Head of caudate nucleus (tissue), 42 donors: ENCODE measurements at regions not wholly inside any gene's neighbourhood (a gene's known extent, or its start where the extent isn't known, plus 50 kb on each side); places are given as distances from the start of the nearest gene placed in this dataset.
A peak's percentile ranks its signal among the peaks of the same experiment; 100 is the strongest.

Source experiments
- DNase-seq, 42 donors: peaks; one replicate each; pipeline versions ENCODE4 v3.0.0 to v3.0.0-alpha.2; 2020 to 2021; ENCODE audit warnings: mixed read lengths in 7 of 42
- intact Hi-C: fragments of 100-400 bp; cut with DNase I; formaldehyde crosslinking; loops from one replicate; pipeline ENCODE4 v1.15.0; 2022

DNA sequence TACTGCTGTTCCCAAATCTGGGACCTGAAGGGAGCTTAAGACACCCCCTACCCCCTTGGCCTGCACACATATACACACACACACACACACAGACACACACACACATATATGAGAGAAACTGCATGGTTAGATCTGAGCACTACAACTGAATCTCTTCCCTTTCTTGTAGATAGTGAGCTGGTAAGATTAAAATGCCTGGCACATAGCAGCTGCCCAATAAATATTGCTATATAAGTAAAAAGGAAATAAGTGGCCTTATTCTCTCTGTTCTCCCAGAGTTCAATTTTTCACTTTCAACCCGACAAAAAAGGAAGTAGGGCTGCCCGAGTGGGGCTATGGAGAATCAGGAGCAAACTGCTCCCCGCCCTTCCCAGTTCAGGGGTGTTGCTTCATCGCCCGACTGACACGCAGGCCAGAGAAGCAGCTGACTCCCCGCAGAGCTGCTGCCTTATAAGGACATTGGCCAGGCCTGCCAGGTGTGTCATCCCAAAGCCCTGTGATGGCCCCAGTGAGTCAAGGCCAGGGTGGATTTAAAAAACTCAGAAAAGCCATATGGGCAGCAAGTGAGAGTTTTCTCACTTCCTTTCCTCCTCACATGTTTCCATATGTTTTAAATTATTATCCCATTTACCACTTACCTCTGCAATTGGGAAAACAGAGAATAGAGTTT is 106.5 kb upstream of the SLC44A3 start:
- peak in 40 of 42 donors; percentile 17 to 84 (median 49) for DNase-seq
- intact Hi-C loops, result no loop called here

DNA sequence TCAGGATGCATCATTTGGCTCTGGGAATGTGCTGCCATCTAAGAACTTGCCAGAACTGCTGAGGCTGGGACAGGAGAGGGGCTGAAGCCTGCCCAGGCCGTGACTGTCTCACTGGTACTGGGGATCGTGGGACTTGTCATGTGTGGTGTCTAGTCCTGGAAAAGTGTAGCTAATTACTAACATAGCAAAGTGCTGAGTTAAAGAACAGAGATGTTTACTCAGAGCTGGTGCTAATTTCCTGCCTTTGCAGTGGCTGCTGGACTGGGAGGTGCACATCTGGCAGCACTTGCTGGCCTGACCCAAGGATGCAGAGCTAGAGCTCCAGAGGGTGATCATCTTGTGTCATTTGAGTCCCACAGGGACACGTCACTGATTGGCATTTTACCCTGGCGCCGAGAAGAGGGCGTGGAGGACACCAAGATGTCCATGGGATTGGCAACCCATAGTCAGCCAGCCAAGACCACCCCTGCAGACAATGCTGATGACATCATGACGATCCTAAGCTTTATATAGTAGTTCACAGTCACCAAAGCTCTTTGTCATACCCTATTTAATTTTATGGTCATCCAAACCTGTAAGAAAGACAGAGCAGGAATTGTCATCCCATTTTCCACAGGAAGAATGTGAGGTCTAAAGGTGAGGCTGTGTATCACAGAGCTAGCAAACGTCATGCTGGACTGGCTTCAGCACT is 110.1 kb upstream of the SLC44A3 start:
- no peak for DNase-seq
- intact Hi-C loops, result no loop called here

- intact Hi-C loops, result no loop called here
- DNase-seq, result no peak
These were observed 111.3 kb upstream of the SLC44A3 start for GRCh38 chr1:94708811-94709210.

GRCh38 chr1:94708299-94708685 is 111.9 kb upstream of the SLC44A3 start:
- intact Hi-C loops, result no loop called here
- no peak for DNase-seq

GRCh38 chr1:94707321-94708298 is 112.5 kb upstream of the SLC44A3 start:
- DNase-seq, result no peak
- intact Hi-C loops, result no loop called here

DNA sequence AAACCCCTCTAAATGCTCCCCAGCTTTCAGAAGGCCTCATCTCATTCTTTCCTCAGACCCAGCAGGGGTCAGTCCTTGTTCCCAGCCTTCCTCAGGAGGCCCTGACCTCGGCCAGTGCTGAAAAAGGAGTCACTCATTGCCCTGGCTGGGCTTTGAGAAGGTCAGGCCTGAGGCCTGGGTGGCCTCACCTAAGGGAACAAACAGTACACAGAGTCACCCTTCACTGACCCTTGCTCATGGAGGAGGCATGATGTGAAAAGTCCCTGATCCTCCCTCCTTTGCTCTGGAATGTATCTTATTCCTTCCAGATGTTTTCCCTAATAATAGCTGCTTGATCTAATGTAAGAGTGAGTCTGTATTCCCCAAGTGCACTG is 117.7 kb upstream of the SLC44A3 start:
- no peak for DNase-seq
- intact Hi-C loops, result no loop called here

GRCh38 chr1:94701796-94702441 is 118.2 kb upstream of the SLC44A3 start:
- no peak for DNase-seq
- intact Hi-C loops, result no loop called here

GRCh38 chr1:94698759-94699502 is 121.2 kb upstream of the SLC44A3 start:
- no peak for DNase-seq
- intact Hi-C loops, result no loop called here

GRCh38 chr1:94698356-94698755 is 121.8 kb upstream of the SLC44A3 start:
- DNase-seq, result no peak
- intact Hi-C loops, result no loop called here

GRCh38 chr1:94697839-94698238 is 122.3 kb upstream of the SLC44A3 start:
- no peak for DNase-seq
- intact Hi-C loops, result no loop called here

- no peak for DNase-seq
- intact Hi-C loops, result no loop called here
These were observed 125.8 kb upstream of the SLC44A3 start for GRCh38 chr1:94694226-94694915.

DNA sequence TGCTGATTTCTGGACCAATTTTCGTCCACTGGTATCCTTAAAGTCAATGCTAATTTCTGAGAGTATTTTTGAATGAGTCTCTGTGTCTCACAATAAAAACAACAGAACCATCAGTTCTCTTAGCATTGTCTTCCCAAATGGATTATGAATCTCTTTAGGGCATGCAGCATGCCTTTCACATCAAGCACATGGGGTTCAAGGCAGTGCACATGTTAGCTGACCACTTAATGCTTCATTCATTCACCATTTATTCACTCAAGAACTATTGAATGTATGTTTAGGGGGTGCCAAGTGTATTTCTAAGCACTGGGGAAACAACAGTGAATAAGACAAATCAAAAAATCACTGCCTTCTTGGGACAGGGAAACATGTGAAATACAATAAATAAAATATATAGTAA is 126.7 kb upstream of the SLC44A3 start:
- intact Hi-C loops, result no loop called here
- no peak for DNase-seq

GRCh38 chr1:94693029-94693428 is 127.1 kb upstream of the SLC44A3 start:
- intact Hi-C loops, result no loop called here
- DNase-seq, result no peak

DNA sequence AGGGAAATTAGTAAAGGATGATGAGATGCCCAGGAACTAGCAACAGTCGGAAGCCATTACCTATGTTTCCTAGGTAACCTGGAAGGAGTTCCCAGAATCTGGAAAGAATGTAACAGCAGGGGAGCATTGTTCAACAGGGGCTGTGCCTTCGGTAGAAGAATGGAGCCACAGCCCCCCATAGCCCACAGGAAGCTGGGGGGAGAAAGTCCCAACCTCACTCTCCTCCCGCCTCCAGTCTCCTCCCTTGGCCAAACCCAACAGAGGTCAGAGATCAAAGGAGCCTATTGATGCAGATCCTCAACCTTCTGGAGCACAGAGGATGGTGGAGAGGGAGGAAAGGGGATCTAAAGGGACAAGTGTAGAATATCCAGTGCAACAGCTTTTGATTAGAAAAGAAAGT is 131.5 kb upstream of the SLC44A3 start:
- no peak for DNase-seq
- intact Hi-C loops, result no loop called here

GRCh38 chr1:94686882-94687281 is 133.3 kb upstream of the SLC44A3 start:
- no peak for DNase-seq
- intact Hi-C loops, result no loop called here

GRCh38 chr1:94684690-94685250 is 135.4 kb upstream of the SLC44A3 start:
- no peak for DNase-seq
- intact Hi-C loops, result no loop called here

DNA sequence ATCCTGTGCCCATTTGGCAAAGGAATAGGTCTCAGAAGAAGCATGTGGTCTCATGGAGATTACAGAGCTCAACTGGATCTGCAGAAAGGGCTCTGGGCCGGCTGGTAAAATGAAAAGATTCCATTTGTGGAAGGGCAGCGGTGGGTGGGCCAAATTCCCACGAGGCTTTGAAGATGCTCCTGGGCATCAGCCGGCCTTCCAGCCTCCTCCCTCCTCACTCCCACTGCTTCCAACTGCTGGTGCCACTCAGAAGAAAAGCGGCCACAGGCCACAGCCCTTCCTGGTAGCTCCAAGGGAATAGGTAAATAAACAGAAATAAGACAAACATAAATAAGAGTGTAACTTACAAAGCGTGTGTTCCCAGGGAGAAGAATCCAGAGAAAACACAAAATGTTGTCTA is 136.3 kb upstream of the SLC44A3 start:
- no peak for DNase-seq
- intact Hi-C loops, result no loop called here

GRCh38 chr1:94680039-94680377 is 138.4 kb upstream of the F3 start:
- intact Hi-C loops, result no loop called here
- no peak for DNase-seq
